GM19324 (cell line): ENCODE measurements at regions not wholly inside any gene's neighbourhood (a gene's known extent, or its start where the extent isn't known, plus 50 kb on each side); places are given as distances from the start of the nearest gene placed in this dataset.

ENCODE experiments used
- ATAC-seq: cut with Tn5 transposase; IDR thresholded peaks from one replicate; pipeline ENCODE4 v1.9.1; 2021; ENCODE audit warnings: mild to moderate bottlenecking, moderate library complexity; ENCODE audit not compliant: unreplicated experiment, low FRiP score

DNA sequence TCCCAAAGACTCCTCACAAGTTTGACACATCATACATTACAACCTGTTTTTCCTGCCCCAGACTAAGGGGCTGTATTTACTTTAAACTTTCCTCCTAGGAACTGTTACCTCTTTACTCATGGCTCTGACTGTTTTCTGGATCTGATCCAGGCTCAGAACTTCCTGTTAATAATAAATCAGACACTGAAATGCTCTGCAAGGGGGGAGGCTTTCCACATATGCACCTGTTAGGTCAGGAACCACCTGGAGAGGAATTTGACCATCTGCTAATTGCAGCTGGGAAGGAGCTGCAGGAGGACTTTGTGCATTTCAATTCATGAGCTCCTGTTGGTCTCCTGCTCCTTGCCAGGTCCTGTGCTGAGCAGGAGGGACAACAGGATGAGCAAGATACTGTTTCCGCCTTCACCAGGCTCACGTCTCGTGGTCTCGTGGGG is 476.9 kb upstream of the CDH5 start:
- no peak for ATAC-seq

DNA sequence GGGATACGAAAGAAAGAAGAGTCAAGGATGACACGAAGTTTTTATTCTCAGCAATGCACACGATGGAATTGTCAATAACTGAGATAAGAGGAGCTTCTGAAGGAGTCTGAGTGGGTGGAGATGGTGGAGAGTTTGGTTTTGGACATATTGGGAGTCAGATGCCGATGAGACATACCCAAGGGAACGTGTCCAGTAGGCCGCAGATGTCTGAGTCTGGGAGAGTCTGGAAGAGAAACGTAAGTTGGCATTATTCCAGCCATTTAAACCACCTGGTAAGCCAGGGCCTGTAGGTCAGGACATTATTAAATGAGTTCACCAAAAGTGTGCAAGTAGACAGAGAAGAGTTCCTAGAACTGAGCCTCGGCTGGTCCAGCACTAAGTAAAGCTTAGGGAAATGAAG is 478.3 kb upstream of the CDH5 start:
- no peak for ATAC-seq

DNA sequence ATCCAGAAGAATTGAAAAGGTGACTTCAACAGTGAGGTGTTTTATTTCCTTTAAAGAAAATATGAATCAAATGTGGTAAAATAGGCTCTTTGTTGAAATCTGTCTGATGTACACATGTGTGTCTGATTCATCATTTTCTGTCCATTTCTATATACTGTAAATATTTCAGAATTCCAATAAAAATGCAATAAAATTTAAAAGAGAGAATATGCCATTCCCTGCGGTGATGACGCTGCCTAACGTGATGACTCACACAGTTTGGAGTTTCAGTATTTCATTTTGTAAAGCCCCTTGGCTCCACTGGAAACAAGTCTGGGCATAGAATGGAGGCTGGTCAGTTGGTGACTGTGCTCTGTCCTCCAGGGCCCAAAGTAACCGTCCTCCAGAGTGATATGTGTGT is 482.5 kb upstream of the CDH5 start:
- no peak for ATAC-seq

DNA sequence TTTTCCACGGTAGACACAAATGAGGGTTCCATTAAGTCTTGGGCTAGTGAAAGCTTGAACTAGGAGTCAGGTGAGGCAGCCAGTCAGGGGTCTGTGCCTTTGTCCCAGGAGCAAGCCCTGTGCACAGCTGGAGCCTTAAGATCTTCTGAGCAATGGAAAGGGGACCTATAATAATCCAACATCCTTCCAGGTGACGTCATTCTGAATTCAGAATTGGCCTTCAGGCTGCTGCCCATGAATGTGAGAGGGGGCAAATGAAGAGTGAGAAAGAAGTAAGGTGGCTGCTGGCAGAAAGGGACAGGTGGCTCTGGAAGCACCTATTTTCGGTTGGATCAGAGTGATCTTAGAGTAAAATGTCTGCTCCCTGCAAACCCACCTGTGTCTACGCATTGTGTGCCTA is 488.1 kb upstream of the CDH5 start:
- ATAC-seq, result no peak

DNA sequence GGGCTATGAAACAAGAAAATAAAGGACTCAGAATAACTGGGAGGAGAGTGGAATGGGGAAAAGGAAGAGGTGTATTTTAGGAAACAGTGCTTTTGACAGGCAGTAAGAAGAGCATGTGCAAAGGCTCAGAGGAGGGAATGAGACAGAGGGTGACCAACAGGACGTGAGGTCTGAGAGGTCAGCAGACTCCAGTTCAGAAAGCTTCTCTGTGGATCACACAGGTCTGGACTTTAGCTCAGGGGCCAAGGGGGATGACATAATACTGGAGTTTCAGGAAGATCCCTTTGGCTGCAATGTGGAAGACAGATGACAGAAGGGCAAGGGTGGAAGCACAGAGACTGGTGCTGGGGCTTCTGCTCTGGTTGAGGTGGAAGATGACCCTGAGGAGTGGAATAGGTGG is 489.9 kb upstream of the CDH5 start:
- no peak for ATAC-seq

- ATAC-seq, result no peak
Observed at GRCh38 chr16:65876056-65876408, 490.5 kb upstream of the CDH5 start.

- no peak for ATAC-seq
Observed at GRCh38 chr16:65875381-65876055, 491.0 kb upstream of the CDH5 start.

GRCh38 chr16:65869261-65869660 is 497.2 kb upstream of the CDH5 start:
- no peak for ATAC-seq

- no peak for ATAC-seq
Observed at GRCh38 chr16:65867276-65867960, 499.1 kb upstream of the CDH5 start.

DNA sequence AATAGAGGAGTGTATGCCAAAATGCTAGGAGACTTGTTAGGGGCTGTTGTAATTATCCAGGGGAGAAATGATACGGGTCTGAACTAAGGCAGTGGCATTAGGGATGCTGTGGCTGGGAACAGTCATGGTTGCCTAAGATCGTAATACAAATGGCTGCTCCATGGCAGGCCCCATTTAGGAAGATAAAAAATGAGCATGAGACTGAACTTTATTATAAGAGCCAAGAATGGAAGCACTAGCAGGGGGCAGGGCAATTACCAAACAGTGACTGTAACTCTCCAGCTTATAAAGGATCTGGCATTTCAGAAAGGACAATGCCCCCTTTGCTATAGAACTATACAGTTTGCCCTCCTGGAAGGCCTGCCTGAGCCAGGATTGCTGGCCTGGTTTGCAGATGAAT is 503.3 kb upstream of the CDH5 start:
- ATAC-seq, result no peak

- ATAC-seq, result no peak
Observed at GRCh38 chr16:65861131-65861731, 505.3 kb upstream of the CDH5 start.

DNA sequence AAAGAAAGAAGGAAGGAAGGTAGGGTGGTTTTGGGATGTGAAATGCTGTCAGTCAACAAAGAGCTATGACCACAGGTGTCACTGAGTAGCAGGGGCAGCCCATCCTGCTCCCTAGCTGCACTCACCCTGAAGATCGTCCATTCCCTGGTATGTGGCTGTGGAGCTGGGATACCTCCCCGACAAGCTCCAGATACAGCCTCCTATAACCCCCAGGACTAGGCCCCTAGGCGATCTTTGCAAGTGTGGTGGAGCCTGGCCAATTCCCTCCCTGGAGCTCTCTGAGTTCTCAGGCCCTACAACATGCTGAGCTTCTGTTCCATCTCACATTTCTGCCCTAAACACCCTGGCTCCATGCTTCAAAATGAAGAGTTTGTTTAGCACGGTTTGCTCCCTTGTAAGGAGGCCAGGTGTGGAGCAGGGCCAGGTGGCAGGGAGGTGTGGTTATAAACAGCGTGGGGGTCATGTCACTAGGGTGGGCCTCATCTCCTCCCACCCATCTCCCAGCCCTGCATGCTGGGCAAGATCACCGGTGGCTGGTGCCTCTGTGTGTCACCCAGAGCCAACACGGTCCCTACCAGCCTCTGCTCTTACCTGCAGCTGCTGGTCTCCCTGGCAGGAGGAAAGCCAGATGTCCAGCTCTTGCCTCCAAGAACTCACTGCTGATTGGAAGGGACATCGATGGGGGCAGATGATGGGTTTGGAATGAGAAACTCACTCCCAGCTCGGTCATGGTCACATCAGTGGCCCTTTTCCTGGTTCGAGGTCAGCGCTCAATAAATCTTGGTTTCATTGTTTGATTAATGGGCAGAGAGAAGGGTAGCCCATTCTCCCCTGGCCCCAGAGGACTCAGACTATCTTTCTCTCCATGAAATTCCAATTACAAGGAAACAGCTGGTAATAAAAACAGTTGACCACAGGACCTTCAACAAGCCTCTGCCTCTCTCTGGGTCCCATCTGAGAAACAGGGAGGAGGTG is 511.0 kb upstream of the CDH5 start:
- no peak for ATAC-seq

- no peak for ATAC-seq
Observed at GRCh38 chr16:65846210-65846602, 520.3 kb upstream of the CDH5 start.

GRCh38 chr16:65845466-65846209 is 520.9 kb upstream of the CDH5 start:
- no peak for ATAC-seq

DNA sequence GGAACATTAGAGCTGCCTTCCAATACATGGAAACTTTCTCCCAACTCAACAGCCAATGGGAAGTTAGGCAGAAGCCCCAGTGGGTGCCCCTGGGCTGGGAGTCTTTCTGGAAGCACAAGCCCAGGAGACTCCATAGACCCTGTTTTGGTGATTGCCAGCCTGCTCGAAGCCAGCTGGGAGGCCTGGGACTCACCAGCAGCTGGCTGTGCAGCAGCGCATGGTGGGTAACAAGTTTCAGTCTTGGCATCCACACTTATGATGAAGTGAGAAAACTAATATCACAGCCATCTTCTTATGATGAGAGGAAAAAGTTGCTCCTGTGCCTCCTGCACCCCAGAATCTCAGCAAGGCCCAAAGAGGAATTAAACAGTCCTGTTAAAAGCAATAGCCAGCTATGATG is 522.5 kb upstream of the CDH5 start:
- ATAC-seq, result no peak

DNA sequence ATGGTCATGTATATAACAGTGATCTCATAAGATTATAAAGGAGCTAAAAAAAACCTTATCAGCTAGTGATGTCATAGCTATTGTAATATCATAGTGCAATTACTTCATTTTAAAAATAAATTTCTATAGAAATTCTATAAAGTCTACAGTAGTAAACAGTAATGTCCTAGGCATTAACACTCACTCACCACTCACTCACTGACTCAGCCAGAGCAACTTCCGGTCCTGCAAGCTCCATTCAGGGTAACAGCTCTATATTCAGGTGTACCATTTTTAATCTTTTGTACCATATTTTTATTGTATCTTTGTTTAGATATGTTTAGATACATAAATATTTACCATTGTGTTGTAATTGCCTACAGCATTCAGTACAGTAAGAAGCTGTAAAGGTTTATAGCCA is 524.4 kb upstream of the CDH5 start:
- no peak for ATAC-seq

- ATAC-seq, result no peak
Observed at GRCh38 chr16:65838001-65838400, 528.5 kb upstream of the CDH5 start.

DNA sequence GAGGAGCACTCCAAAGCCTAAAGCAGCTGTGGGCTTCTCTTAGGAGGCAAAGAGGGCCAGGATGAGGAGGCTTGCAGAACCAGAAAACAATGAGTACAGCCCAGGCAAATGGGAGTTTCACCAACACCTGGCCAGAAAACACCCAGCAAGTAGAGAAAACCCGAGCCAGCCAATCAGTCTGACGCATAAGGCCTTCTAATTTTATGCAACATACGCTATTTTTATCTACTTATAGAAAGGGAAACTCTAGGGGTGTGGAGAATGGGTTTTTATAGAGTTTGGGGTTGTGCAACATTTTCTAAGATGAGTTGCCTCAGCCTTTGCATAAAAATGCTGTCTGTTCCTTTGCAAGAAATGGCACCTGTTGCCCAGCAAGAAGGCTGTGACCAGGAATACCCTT is 529.0 kb upstream of the CDH5 start:
- ATAC-seq, result no peak

GRCh38 chr16:65834688-65835087 is 531.8 kb upstream of the CDH5 start:
- ATAC-seq, result no peak

DNA sequence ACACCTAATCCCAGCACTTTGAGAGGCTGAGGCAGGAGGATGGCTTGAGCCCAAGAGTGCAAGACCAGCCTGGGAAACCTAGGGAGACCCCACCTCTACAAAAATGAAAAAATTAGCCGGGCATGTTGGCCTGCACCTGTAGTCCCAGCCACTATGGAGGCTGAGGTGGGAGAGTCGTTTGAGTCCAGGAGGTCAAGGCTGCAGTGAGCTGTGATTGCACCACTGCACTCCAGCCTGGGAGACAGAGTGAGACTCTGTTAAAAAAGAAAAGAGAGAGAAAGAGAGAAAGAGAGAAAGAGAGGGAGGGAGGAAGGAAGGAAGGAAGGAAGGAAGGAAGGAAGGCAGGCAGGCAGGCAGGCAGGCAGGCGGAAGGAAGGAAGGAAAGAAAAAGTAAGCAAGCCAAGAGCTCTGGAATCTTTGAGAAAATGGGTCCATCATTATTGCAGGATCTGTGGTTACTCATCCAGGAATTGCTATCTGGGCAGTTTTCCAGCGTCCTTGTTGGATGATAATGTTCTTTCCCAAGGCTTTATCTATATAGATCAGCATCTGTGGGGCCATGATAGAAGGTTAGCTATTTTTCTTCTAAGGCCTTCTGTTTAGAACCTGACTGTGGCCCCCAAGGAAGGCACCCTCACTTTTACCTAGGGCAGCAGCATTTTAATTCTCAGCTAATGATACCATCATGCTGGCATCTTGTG is 533.2 kb upstream of the CDH5 start:
- ATAC-seq, result no peak
